IMR-90 (cell line): ENCODE measurements at regions not wholly inside any gene's neighbourhood (a gene's known extent, or its start where the extent isn't known, plus 50 kb on each side); places are given as distances from the start of the nearest gene placed in this dataset.

Source experiments
- ATAC-seq: fragments of 200-7000 bp; cut with Tn5 transposase; 2 replicates; pipeline ENCODE4 v1.9.1; 2020; ENCODE audit warnings: low read depth, mild to moderate bottlenecking, moderate library complexity
- BruUV-seq: library from RNA; stranded (reverse); fragments of 400-500 nt; replicated peaks from 2 replicates; lab custom pipeline; 2021; lab: Mats Ljungman, UMichigan
- CTCF ChIA-PET: fragments of 300-600 bp; formaldehyde crosslinking; extraction: SDS; loops from one replicate; lab custom pipeline; 2021; ENCODE audit warnings: antibody characterized with exemption; lab: Yijun Ruan, JAX
- POLR2A ChIA-PET: fragments of 300-600 bp; sonication (Branson Sonifier 250); formaldehyde crosslinking; loops from one replicate; lab custom pipeline; 2022; ENCODE audit warnings: antibody characterized with exemption; ENCODE audit not compliant: unreplicated experiment; lab: Charles Lee
- DNase-seq: peaks from one replicate; pipeline ENCODE4 v3.0.0; 2013
- H2AFZ ChIP-seq: replicated peaks from 2 replicates; pipeline ENCODE3; 2013; ENCODE audit warnings: low read length, mild to moderate bottlenecking; ENCODE audit not compliant: poor library complexity
- H2AK5ac ChIP-seq: 2 replicates; pipeline ENCODE4 v1.6.1; 2013; ENCODE audit warnings: low read depth, low read length, inconsistent platforms
- H2AK9ac ChIP-seq: replicated peaks from 2 replicates; pipeline ENCODE3; 2013; ENCODE audit warnings: mild to moderate bottlenecking, low read depth, low read length, moderate library complexity; ENCODE audit not compliant: poor library complexity
- H2BK120ac ChIP-seq: 2 replicates; pipeline ENCODE4 v1.6.1; 2013; ENCODE audit warnings: low read depth, low read length, inconsistent platforms
- H2BK15ac ChIP-seq: 3 replicates; pipeline ENCODE4 v1.6.1; 2013; ENCODE audit warnings: low read depth, low read length, inconsistent platforms
- H2BK20ac ChIP-seq: 2 replicates; pipeline ENCODE4 v1.6.1; 2013; ENCODE audit warnings: low read depth, mild to moderate bottlenecking, inconsistent platforms, low read length, moderate library complexity
- H2BK5ac ChIP-seq: 2 replicates; pipeline ENCODE4 v1.6.1; 2013; ENCODE audit warnings: mild to moderate bottlenecking, low read depth, low read length, inconsistent platforms; ENCODE audit not compliant: poor library complexity, severe bottlenecking
- H3K14ac ChIP-seq: replicated peaks from 2 replicates; pipeline ENCODE4 v1.6.1; 2013; ENCODE audit warnings: low read depth, low read length, inconsistent platforms
- H3K18ac ChIP-seq: 2 replicates; pipeline ENCODE4 v1.6.1; 2013; ENCODE audit warnings: low read depth, low read length, control low read depth
- H3K23ac ChIP-seq: 2 replicates; pipeline ENCODE4 v1.6.1; 2013; ENCODE audit warnings: low read depth, low read length, inconsistent platforms
- H3K27ac ChIP-seq: 2 replicates; pipeline ENCODE4 v1.5.1; 2013; ENCODE audit warnings: mild to moderate bottlenecking, control low read depth, low read length; ENCODE audit not compliant: insufficient read depth
- H3K27me3 ChIP-seq: 2 replicates; pipeline ENCODE4 v1.6.1; 2013; ENCODE audit warnings: low read length; ENCODE audit not compliant: control insufficient read depth, insufficient read depth
- H3K36me3 ChIP-seq: 2 replicates; pipeline ENCODE4 v1.6.1; 2013; ENCODE audit warnings: low read length, mixed read lengths; ENCODE audit not compliant: control insufficient read depth, insufficient read depth
- H3K4ac ChIP-seq: 2 replicates; pipeline ENCODE4 v1.6.1; 2013; ENCODE audit warnings: low read depth, low read length, inconsistent platforms
- H3K4me1 ChIP-seq: 2 replicates; pipeline ENCODE4 v1.6.1; 2013; ENCODE audit warnings: low read length, mixed read lengths; ENCODE audit not compliant: control insufficient read depth, insufficient read depth
- H3K4me2 ChIP-seq: 2 replicates; pipeline ENCODE4 v1.6.1; 2013; ENCODE audit warnings: low read depth, mild to moderate bottlenecking, control low read depth, low read length, moderate library complexity
- H3K4me3 ChIP-seq: 2 replicates; pipeline ENCODE4 v1.5.1; 2013; ENCODE audit warnings: low read depth, mild to moderate bottlenecking, control low read depth, low read length, moderate library complexity; ENCODE audit not compliant: insufficient read depth
- H3K56ac ChIP-seq: 2 replicates; pipeline ENCODE4 v1.6.1; 2013; ENCODE audit warnings: low read length, inconsistent platforms; ENCODE audit not compliant: insufficient read depth; ENCODE audit errors: extremely low read depth
- H3K79me1 ChIP-seq, 2 experiments: 2 replicates each; pipeline ENCODE4 v1.6.1; 2013; ENCODE audit warnings: low read length in 2 of 2, inconsistent platforms in 1 of 2, low read depth in 1 of 2
- H3K9ac ChIP-seq: 2 replicates; pipeline ENCODE4 v1.6.1; 2013; ENCODE audit warnings: low read depth, low read length, control low read depth
- H3K9me1 ChIP-seq: 2 replicates; pipeline ENCODE4 v1.6.1; 2013; ENCODE audit warnings: low read length, inconsistent platforms; ENCODE audit not compliant: insufficient read depth
- H3K9me3 ChIP-seq: 2 replicates; pipeline ENCODE4 v1.6.1; 2013; ENCODE audit warnings: low read length; ENCODE audit not compliant: control insufficient read depth, insufficient read depth
- H4K20me1 ChIP-seq: 2 replicates; pipeline ENCODE4 v1.6.1; 2013; ENCODE audit warnings: low read length, inconsistent platforms; ENCODE audit not compliant: insufficient read depth
- H4K5ac ChIP-seq: 2 replicates; pipeline ENCODE4 v1.6.1; 2013; ENCODE audit warnings: mild to moderate bottlenecking, low read depth, low read length, control low read depth
- H4K8ac ChIP-seq, 2 experiments: 2 replicates each; pipeline ENCODE4 v1.6.1; 2013; ENCODE audit warnings: low read depth in 2 of 2, low read length in 2 of 2, control low read depth in 1 of 2, inconsistent platforms in 1 of 2
- H4K91ac ChIP-seq: 2 replicates; pipeline ENCODE4 v1.6.1; 2013; ENCODE audit warnings: low read depth, low read length, inconsistent platforms; ENCODE audit not compliant: insufficient read depth
- BHLHE40 ChIP-seq: fragments of 150-350 bp; IDR thresholded peaks from 2 replicates; pipeline ENCODE4 v1.6.1; 2016; ENCODE audit warnings: mild to moderate bottlenecking, low read depth, low read length
- CHD1 ChIP-seq: IDR thresholded peaks from 2 replicates; pipeline ENCODE4 v1.6.1; 2012; ENCODE audit warnings: low read depth, low read length, improper control_type of control experiment
- FOS ChIP-seq: fragments of 150-350 bp; IDR thresholded peaks from 2 replicates; pipeline ENCODE4 v1.6.1; 2016; ENCODE audit warnings: low read depth, low read length
- MAFK ChIP-seq: IDR thresholded peaks from 2 replicates; pipeline ENCODE4 v1.6.1; 2012; ENCODE audit warnings: low read depth, low read length, improper control_type of control experiment
- MAZ ChIP-seq: IDR thresholded peaks from 2 replicates; pipeline ENCODE4 v1.6.1; 2012; ENCODE audit warnings: low read depth, mild to moderate bottlenecking, low read length, improper control_type of control experiment, moderate library complexity, borderline replicate concordance
- NFE2L2 ChIP-seq: fragments of 150-350 bp; IDR thresholded peaks from 2 replicates; pipeline ENCODE4 v1.6.1; 2016; ENCODE audit warnings: low read depth, mild to moderate bottlenecking, low read length
- RAD21 ChIP-seq: IDR thresholded peaks from 2 replicates; pipeline ENCODE4 v1.6.1; 2012; ENCODE audit warnings: low read length, improper control_type of control experiment
- SMC3 ChIP-seq: fragments of 150-350 bp; IDR thresholded peaks from 2 replicates; pipeline ENCODE4 v1.6.1; 2016; ENCODE audit warnings: low read depth, mild to moderate bottlenecking, antibody characterized with exemption, low read length, moderate library complexity
- WGBS, 2 experiments: methylation state at CpG; one replicate each; pipeline versions ENCODE4 v1.1.5 to v1.1.7; 2013; ENCODE audit warnings: missing lambda C conversion rate in 2 of 2; ENCODE audit not compliant: insufficient read length in 1 of 2; ENCODE audit errors: extremely low coverage in 2 of 2; 5-methylcytosine and 5-hydroxymethylcytosine counted together
- dilution Hi-C: fragments of 300-500 bp; cut with HindIII; formaldehyde crosslinking; loops from one replicate; pipeline ENCODE4 v1.14.3; 2018; ENCODE audit warnings: low sequenced_read_pairs; ENCODE audit not compliant: unreplicated experiment
- in situ Hi-C: fragments of 300-500 bp; cut with MboI; formaldehyde crosslinking; loops from 3 replicates; pipeline ENCODE4 v1.14.3; 2019; ENCODE audit warnings: low sequenced_read_pairs, inconsistent platforms, mixed read lengths
- intact Hi-C: fragments of 100-400 bp; cut with micrococcal nuclease; formaldehyde crosslinking; loops from 2 replicates; pipeline ENCODE4 v1.10.0; 2022
- TF ChIP-seq, protein P1 (sequence below): fragments of 150-350 bp; IDR thresholded peaks from 2 replicates; pipeline ENCODE4 v1.6.1; 2017; ENCODE audit warnings: mild to moderate bottlenecking, antibody characterized with exemption, low read length, low read depth
- TF ChIP-seq, protein P2 (sequence below): conservative IDR thresholded peaks from 2 replicates; pipeline ENCODE4 v1.5.1; 2012; ENCODE audit warnings: mild to moderate bottlenecking, low read depth, low read length, improper control_type of control experiment

DNA sequence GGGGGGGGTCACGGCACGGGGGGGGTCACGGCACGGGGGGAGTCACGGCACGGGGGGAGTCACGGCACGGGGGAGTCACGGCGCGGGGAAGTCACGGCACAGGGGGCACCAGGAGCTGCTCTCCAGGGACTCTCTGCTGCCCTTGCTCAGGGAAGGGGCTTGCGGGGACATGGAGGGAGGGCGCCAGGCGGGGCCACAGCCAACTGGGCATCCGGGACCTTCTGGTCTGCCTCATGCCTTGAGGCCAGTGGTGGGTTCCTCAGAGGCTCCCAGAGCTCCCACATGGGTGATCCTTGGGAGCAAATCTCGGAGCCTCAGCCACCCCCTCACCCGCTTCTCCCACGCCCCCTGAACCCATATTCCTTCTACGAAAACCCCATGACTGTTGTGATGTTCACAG, 55.8 kb upstream of the TMEM18 start:
- Histone ChIP-seq H2BK15ac (no peak overlapping the region), H2AK5ac (no peak overlapping the region), H2BK20ac (no peak overlapping the region), H3K4me3 (no peak overlapping the region), H3K4me2 (no peak overlapping the region), H2BK5ac (no peak overlapping the region), H2BK120ac (no peak overlapping the region), H3K14ac (no peak overlapping the region), H3K56ac (no peak overlapping the region), H3K9me1 (0 out of 2 replicates have a peak, but pooled peaks cover 3% of the 10 kb centered on the region), H3K4ac (no peak overlapping the region), H3K9ac (no peak overlapping the region), H2AK9ac (no peak overlapping the region), H3K9me3 (no peaks in the 10 kb centered on the region), H3K27ac (no peak overlapping the region), H3K18ac (no peak overlapping the region), H4K91ac (no peak overlapping the region), H3K27me3 (peaks cover 1% of the 10 kb centered on the region; the same call in 1 of the 2 replicates), H2AFZ (no peak overlapping the region), H4K8ac (no peak overlapping the region), H3K79me1 (no peaks in the 10 kb centered on the region), H4K5ac (no peak overlapping the region), H3K36me3 (no peaks in the 10 kb centered on the region), H3K23ac (no peak overlapping the region), H3K4me1 (no peaks in the 10 kb centered on the region), H4K20me1 (no peaks in the 10 kb centered on the region)
- in situ Hi-C loops (no loop called here), dilution Hi-C loops (no loop called here), intact Hi-C loops (no loop called here)
- ChIA-PET CTCF (no interaction called here), POLR2A (no interaction called here)
- no peak for TF ChIP-seq SMC3
- TF ChIP-seq, protein P1, sequence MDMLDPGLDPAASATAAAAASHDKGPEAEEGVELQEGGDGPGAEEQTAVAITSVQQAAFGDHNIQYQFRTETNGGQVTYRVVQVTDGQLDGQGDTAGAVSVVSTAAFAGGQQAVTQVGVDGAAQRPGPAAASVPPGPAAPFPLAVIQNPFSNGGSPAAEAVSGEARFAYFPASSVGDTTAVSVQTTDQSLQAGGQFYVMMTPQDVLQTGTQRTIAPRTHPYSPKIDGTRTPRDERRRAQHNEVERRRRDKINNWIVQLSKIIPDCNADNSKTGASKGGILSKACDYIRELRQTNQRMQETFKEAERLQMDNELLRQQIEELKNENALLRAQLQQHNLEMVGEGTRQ = no peak
- TF ChIP-seq BHLHE40 = no peak
- no peak for TF ChIP-seq MAZ
- TF ChIP-seq MAFK = no peak
- TF ChIP-seq, protein P2, sequence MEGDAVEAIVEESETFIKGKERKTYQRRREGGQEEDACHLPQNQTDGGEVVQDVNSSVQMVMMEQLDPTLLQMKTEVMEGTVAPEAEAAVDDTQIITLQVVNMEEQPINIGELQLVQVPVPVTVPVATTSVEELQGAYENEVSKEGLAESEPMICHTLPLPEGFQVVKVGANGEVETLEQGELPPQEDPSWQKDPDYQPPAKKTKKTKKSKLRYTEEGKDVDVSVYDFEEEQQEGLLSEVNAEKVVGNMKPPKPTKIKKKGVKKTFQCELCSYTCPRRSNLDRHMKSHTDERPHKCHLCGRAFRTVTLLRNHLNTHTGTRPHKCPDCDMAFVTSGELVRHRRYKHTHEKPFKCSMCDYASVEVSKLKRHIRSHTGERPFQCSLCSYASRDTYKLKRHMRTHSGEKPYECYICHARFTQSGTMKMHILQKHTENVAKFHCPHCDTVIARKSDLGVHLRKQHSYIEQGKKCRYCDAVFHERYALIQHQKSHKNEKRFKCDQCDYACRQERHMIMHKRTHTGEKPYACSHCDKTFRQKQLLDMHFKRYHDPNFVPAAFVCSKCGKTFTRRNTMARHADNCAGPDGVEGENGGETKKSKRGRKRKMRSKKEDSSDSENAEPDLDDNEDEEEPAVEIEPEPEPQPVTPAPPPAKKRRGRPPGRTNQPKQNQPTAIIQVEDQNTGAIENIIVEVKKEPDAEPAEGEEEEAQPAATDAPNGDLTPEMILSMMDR = no peak
- no peak for TF ChIP-seq FOS
- no peak for TF ChIP-seq CHD1
- TF ChIP-seq NFE2L2 = no peak
- TF ChIP-seq RAD21 = no peak
- DNase-seq (no peak), ATAC-seq (no peak)
- no TSS peak for BruUV-seq
- WGBS, 2 experiments = 96% methylated on average over 4 of the region's 20 CpGs; no CpG with 5 or more reads in 1 of the 2 experiments
